ENCODE measurements at regions not wholly inside any gene's neighbourhood (a gene's known extent, or its start where the extent isn't known, plus 50 kb on each side); places are given as distances from the start of the nearest gene placed in this dataset.

DNA sequence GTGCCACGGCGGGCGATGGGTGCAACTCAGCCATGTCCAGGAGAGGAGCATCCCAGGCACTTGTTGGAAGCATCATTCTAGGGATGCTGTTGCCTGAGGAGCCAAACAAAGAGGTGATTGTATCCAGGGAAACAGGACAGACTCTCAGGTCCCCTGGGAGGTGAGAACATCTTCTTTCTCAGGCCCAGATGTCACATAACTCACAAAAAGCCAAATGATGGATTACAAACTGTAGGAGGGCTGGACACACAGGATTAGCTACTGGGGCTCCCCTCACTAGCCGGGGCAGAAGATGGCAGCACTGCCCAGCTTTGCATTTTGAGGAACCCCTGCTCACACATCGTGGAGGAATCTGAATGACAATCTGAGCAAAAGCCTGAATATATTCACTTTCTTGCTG, 64.7 kb upstream of the NFIL3 start:
- Histone ChIP-seq H3K36me3 (ENCODE audit: control insufficient read depth in 4 of 4, insufficient read depth in 3 of 4, low read depth in 1 of 4, low read length in 3 of 4) (no peaks in the 10 kb centered on the region), H3K27ac (ENCODE audit: low read depth in 1 of 2, low read length in 2 of 2) (no peak overlapping the region), H3K4me1 (ENCODE audit: control insufficient read depth in 4 of 4, insufficient read depth in 4 of 4, low read length in 3 of 4) (peaks cover 0 to 1% (median 0%) of the 10 kb centered on the region in 4 donors), H3K27me3 (ENCODE audit: control insufficient read depth in 4 of 4, insufficient read depth in 4 of 4, low read length in 3 of 4) (no peaks in the 10 kb centered on the region), H3K4me3 (ENCODE audit: low read depth in 1 of 3, low read length in 3 of 3) (no peak overlapping the region), H3K9me3 (ENCODE audit: control insufficient read depth in 4 of 4, low read length in 3 of 4) (no peaks in the 10 kb centered on the region), H3K9ac (ENCODE audit: low read depth in 1 of 2, low read length in 2 of 2) (no peak overlapping the region)
- DNase-seq (ENCODE audit: low spot score) = no peak
- TF ChIP-seq HNF4G (IDR thresholded peaks at IDR 0.05) = no peak
- no peak for TF ChIP-seq REST (IDR thresholded peaks at IDR 0.05)
- no peak for TF ChIP-seq ZBTB33 (IDR thresholded peaks at IDR 0.05)
- no peak for TF ChIP-seq FOXA1 (IDR thresholded peaks at IDR 0.05)
- no peak for TF ChIP-seq MAX (IDR thresholded peaks at IDR 0.05)
- no peak for TF ChIP-seq FOXA2 (IDR thresholded peaks at IDR 0.05)
- no peak for TF ChIP-seq EGR1 (IDR thresholded peaks at IDR 0.05; ENCODE audit: low read depth in 2 of 2)
- TF ChIP-seq TAF1 (conservative IDR thresholded peaks at IDR 0.05) = no peak
- TF ChIP-seq JUND (IDR thresholded peaks at IDR 0.05) = no peak
- TF ChIP-seq SP1 (IDR thresholded peaks at IDR 0.05) = no peak
- TF ChIP-seq YY1 (IDR thresholded peaks at IDR 0.05) = no peak
- TF ChIP-seq, protein P1, sequence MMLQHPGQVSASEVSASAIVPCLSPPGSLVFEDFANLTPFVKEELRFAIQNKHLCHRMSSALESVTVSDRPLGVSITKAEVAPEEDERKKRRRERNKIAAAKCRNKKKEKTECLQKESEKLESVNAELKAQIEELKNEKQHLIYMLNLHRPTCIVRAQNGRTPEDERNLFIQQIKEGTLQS (IDR thresholded peaks at IDR 0.05) = no peak
- 80% methylated on average over 5 of the region's 5 CpGs for WGBS

GRCh38 chr9:91486699-91487497, 63.3 kb upstream of the NFIL3 start:
- Histone ChIP-seq H3K4me3 (ENCODE audit: low read depth in 1 of 3, low read length in 3 of 3) (no peak overlapping the region), H3K9me3 (ENCODE audit: control insufficient read depth in 4 of 4, low read length in 3 of 4) (no peaks in the 10 kb centered on the region), H3K27ac (ENCODE audit: low read depth in 1 of 2, low read length in 2 of 2) (no peak overlapping the region), H3K4me1 (ENCODE audit: control insufficient read depth in 4 of 4, insufficient read depth in 4 of 4, low read length in 3 of 4) (no peaks in the 10 kb centered on the region), H3K36me3 (ENCODE audit: control insufficient read depth in 4 of 4, insufficient read depth in 3 of 4, low read depth in 1 of 4, low read length in 3 of 4) (no peaks in the 10 kb centered on the region), H3K9ac (ENCODE audit: low read depth in 1 of 2, low read length in 2 of 2) (no peak overlapping the region), H3K27me3 (ENCODE audit: control insufficient read depth in 4 of 4, insufficient read depth in 4 of 4, low read length in 3 of 4) (no peaks in the 10 kb centered on the region)
- TF ChIP-seq EGR1 (IDR thresholded peaks at IDR 0.05; ENCODE audit: low read depth in 2 of 2) (no peak), REST (IDR thresholded peaks at IDR 0.05) (no peak), JUND (IDR thresholded peaks at IDR 0.05) (no peak), GABPA (IDR thresholded peaks at IDR 0.05 in 1 of 2, conservative IDR thresholded peaks at IDR 0.05 in 1 of 2) (no peak)
- no peak for DNase-seq (ENCODE audit: low spot score)
- WGBS = 83% methylated on average over 6 of the region's 6 CpGs
